Uterus (tissue), 2 donors: ENCODE measurements at regions not wholly inside any gene's neighbourhood (a gene's known extent, or its start where the extent isn't known, plus 50 kb on each side); places are given as distances from the start of the nearest gene placed in this dataset.

Source experiments
- CTCF ChIP-seq, 4 experiments: fragments of 200-600 bp in 2 of 4; fragments of 450-650 bp in 2 of 4; sonication (generic) in 2 of 4; IDR thresholded peaks; one replicate each; pipeline ENCODE4 v1.5.1; 2016 to 2019; ENCODE audit warnings: antibody characterized with exemption in 4 of 4, mild to moderate bottlenecking in 2 of 4, moderate library complexity in 1 of 4
- POLR2A ChIP-seq, 2 donors: fragments of 450-650 bp; IDR thresholded peaks; one replicate each; pipeline ENCODE4 v1.6.1; 2016; ENCODE audit warnings: antibody characterized with exemption in 2 of 2, mild to moderate bottlenecking in 1 of 2, moderate library complexity in 1 of 2

GRCh38 chr6:67971812-67972211 lies 663.3 kb upstream of the ADGRB3 start:
- no peak for TF ChIP-seq POLR2A (IDR thresholded peaks at IDR 0.05)
- no peak for TF ChIP-seq CTCF (IDR thresholded peaks at IDR 0.05)
